ENCODE measurements at regions not wholly inside any gene's neighbourhood (a gene's known extent, or its start where the extent isn't known, plus 50 kb on each side); places are given as distances from the start of the nearest gene placed in this dataset.

DNA sequence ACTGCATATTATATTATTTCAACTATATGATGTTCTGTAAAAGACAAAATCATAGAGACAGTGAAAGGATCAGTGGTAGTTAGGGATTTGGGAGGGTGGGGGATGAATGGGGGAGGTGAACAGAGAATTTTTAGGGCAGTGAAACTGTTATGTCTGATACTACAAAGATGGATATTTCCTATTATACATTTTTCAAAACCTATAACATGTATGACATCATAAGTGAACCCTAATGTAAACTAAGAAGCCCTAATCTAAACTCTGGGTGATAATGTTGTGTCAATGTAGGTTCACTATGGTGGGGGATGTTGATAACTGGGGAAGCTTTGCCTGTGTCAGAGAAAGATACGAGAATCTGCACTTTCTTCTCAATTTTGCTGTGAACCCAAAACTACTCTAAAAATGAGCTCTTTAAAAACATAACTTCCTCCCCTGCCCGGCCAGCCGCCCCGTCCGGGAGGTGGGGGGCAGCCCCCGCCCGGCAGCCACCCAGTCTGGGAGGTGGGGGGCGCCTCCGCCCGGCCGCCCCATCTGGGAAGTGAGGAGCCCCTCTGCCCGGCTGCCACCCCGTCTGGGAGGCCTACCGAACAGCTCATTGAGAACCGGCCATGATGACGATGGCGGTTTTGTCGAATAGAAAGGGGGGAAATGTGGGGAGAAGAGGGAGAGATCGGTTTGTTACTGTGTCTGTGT is 234.4 kb downstream of the RPIA start:
- no peak for DNase-seq (ENCODE audit: low read depth, low spot score)
- no peak overlapping the region for H2AFZ ChIP-seq (ENCODE audit: low read depth, low read length)
- H3K9me3 ChIP-seq (replicated peaks; ENCODE audit: control insufficient read depth, insufficient read depth, low read length): no peaks in the 10 kb centered on the region
- H3K27ac ChIP-seq (ENCODE audit: insufficient read depth, low read depth, low read length): no peak overlapping the region
- BruUV-seq (replicated peaks): no TSS peak
- dilution Hi-C loops (cut with MboI; ENCODE audit: extremely low pct_ligation_motif_present, low sequenced_read_pairs): no loop called here
- H3K79me2 ChIP-seq (ENCODE audit: control insufficient read depth, insufficient read depth, low read length): no peaks in the 10 kb centered on the region
- CTCF ChIA-PET: interaction anchor here (1.0 to 1.4 kb wide), 4 partner anchors 9 to 46 kb away, joined by 3 to 8 read pairs (median 6); no protein-coding TSS in a partner anchor
- POLR2A ChIA-PET: no interaction called here
- H3K4me2 ChIP-seq (ENCODE audit: insufficient read depth, low read length): no peak overlapping the region
- TF ChIP-seq POLR2A (IDR thresholded peaks at IDR 0.05; ENCODE audit: low read depth, low read length): no peak
- TF ChIP-seq, protein P1, sequence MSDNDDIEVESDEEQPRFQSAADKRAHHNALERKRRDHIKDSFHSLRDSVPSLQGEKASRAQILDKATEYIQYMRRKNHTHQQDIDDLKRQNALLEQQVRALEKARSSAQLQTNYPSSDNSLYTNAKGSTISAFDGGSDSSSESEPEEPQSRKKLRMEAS (IDR thresholded peaks at IDR 0.05; ENCODE audit: insufficient read depth, insufficient read length): no peak
- no peaks in the 10 kb centered on the region for H3K36me3 ChIP-seq (ENCODE audit: control insufficient read depth in 2 of 2, extremely low read depth in 1 of 2, insufficient read depth in 2 of 2, low read length in 2 of 2)
- no peak for FAIRE-seq
- intact Hi-C loops (cut with micrococcal nuclease): no loop called here
- H3K27me3 ChIP-seq (ENCODE audit: control insufficient read depth in 2 of 2, insufficient read depth in 2 of 2, low read length in 2 of 2): peaks cover 3 to 13% of the 10 kb centered on the region in 2 experiments
- no peaks in the 10 kb centered on the region for H3K4me1 ChIP-seq (ENCODE audit: control insufficient read depth, extremely low read depth, insufficient read depth, low read length)
- H3K9me1 ChIP-seq (replicated peaks; ENCODE audit: control insufficient read depth, extremely low read depth, insufficient read depth, low read length): no peaks in the 10 kb centered on the region
- H3K9ac ChIP-seq (replicated peaks; ENCODE audit: extremely low read depth, insufficient read depth, low read length): no peak overlapping the region
- no peak overlapping the region for H3K4me3 ChIP-seq (replicated peaks in 1 of 3; ENCODE audit: insufficient read depth in 1 of 3, low read depth in 1 of 3, low read length in 3 of 3)
- H4K20me1 ChIP-seq (replicated peaks; ENCODE audit: control insufficient read depth, extremely low read depth, insufficient read depth, low read length): no peaks in the 10 kb centered on the region

DNA sequence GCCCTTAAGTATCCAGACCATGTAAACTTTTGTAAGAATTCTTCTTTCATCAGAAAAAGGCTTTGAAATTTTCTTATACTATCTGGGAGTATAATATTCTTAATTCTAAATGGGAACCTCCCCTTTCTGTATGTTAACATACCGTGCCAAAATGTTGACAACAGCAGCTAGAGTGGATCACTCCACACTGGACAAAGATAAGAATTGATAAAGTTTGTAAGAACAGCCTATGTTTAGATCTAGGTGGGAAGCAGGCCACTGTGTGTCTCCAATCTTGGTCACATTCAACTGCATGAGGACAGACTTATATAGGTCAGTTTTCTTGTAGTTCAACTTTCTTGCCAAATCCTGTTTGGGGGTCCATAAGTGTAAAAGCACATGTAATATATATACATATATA is 235.7 kb downstream of the RPIA start:
- Histone ChIP-seq H3K9ac (replicated peaks; ENCODE audit: extremely low read depth, insufficient read depth, low read length) (no peak overlapping the region), H3K4me1 (ENCODE audit: control insufficient read depth, extremely low read depth, insufficient read depth, low read length) (no peaks in the 10 kb centered on the region), H4K20me1 (replicated peaks; ENCODE audit: control insufficient read depth, extremely low read depth, insufficient read depth, low read length) (no peaks in the 10 kb centered on the region), H3K9me3 (replicated peaks; ENCODE audit: control insufficient read depth, insufficient read depth, low read length) (no peaks in the 10 kb centered on the region), H3K27me3 (ENCODE audit: control insufficient read depth in 2 of 2, insufficient read depth in 2 of 2, low read length in 2 of 2) (peaks cover 3 to 15% of the 10 kb centered on the region in 2 experiments), H3K27ac (ENCODE audit: insufficient read depth, low read depth, low read length) (no peak overlapping the region), H3K9me1 (replicated peaks; ENCODE audit: control insufficient read depth, extremely low read depth, insufficient read depth, low read length) (no peaks in the 10 kb centered on the region), H3K36me3 (ENCODE audit: control insufficient read depth in 2 of 2, extremely low read depth in 1 of 2, insufficient read depth in 2 of 2, low read length in 2 of 2) (no peaks in the 10 kb centered on the region), H3K79me2 (ENCODE audit: control insufficient read depth, insufficient read depth, low read length) (no peaks in the 10 kb centered on the region), H3K4me2 (ENCODE audit: insufficient read depth, low read length) (no peak overlapping the region), H2AFZ (ENCODE audit: low read depth, low read length) (no peak overlapping the region), H3K4me3 (replicated peaks in 1 of 3; ENCODE audit: insufficient read depth in 1 of 3, low read depth in 1 of 3, low read length in 3 of 3) (no peak overlapping the region)
- TF ChIP-seq JUN (IDR thresholded peaks at IDR 0.05; ENCODE audit: borderline replicate concordance, insufficient read depth, insufficient read length, low read depth) (no peak), MYC (IDR thresholded peaks at IDR 0.05; ENCODE audit: low read depth, low read length) (no peak), GATA2 (IDR thresholded peaks at IDR 0.05; ENCODE audit: insufficient read depth, insufficient read length, low read depth, low read length) (no peak), EZH2 (IDR thresholded peaks at IDR 0.05; ENCODE audit: borderline replicate concordance, low read depth, low read length, severe bottlenecking) (no peak), POLR2A (IDR thresholded peaks at IDR 0.05; ENCODE audit: low read depth, low read length) (no peak), POLR2AphosphoS5 (IDR thresholded peaks at IDR 0.05; ENCODE audit: insufficient read depth, low read depth, low read length) (no peak), FOS (IDR thresholded peaks at IDR 0.05; ENCODE audit: borderline replicate concordance, insufficient read depth, low read length) (no peak)
- TF ChIP-seq, protein P1 (IDR thresholded peaks at IDR 0.05; ENCODE audit: insufficient read depth, insufficient read length): no peak
- TF ChIP-seq, protein P2, sequence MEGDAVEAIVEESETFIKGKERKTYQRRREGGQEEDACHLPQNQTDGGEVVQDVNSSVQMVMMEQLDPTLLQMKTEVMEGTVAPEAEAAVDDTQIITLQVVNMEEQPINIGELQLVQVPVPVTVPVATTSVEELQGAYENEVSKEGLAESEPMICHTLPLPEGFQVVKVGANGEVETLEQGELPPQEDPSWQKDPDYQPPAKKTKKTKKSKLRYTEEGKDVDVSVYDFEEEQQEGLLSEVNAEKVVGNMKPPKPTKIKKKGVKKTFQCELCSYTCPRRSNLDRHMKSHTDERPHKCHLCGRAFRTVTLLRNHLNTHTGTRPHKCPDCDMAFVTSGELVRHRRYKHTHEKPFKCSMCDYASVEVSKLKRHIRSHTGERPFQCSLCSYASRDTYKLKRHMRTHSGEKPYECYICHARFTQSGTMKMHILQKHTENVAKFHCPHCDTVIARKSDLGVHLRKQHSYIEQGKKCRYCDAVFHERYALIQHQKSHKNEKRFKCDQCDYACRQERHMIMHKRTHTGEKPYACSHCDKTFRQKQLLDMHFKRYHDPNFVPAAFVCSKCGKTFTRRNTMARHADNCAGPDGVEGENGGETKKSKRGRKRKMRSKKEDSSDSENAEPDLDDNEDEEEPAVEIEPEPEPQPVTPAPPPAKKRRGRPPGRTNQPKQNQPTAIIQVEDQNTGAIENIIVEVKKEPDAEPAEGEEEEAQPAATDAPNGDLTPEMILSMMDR (IDR thresholded peaks at IDR 0.05; ENCODE audit: extremely low read depth in 1 of 2, insufficient read depth in 1 of 2, low read depth in 1 of 2, low read length in 2 of 2): no peak
- no TSS peak for BruUV-seq (replicated peaks)
- CTCF ChIA-PET: interaction anchor here (1.4 kb wide), 1 partner anchor 33 kb away, joined by 3 read pairs; no protein-coding TSS in a partner anchor
- intact Hi-C loops (cut with micrococcal nuclease) (no loop called here), dilution Hi-C loops (cut with MboI; ENCODE audit: extremely low pct_ligation_motif_present, low sequenced_read_pairs) (no loop called here)
- DNase-seq (ENCODE audit: low read depth, low spot score): no peak
- no peak for FAIRE-seq
- POLR2A ChIA-PET: no interaction called here
